NCI-H2227 treated with DMSO at 0.1 percent for 48 hours (cell line): ENCODE measurements at regions not wholly inside any gene's neighbourhood (a gene's known extent, or its start where the extent isn't known, plus 50 kb on each side); places are given as distances from the start of the nearest gene placed in this dataset.
"Not testable (repeated sequence)": the region's sequence is repeated elsewhere in the genome, so short reads cannot be mapped to it uniquely, and the experiment has no call there.

Experiments
- DNase-seq: peaks from one replicate; lab custom pipeline; 2025; lab: John Stamatoyannopoulos, UW

DNA sequence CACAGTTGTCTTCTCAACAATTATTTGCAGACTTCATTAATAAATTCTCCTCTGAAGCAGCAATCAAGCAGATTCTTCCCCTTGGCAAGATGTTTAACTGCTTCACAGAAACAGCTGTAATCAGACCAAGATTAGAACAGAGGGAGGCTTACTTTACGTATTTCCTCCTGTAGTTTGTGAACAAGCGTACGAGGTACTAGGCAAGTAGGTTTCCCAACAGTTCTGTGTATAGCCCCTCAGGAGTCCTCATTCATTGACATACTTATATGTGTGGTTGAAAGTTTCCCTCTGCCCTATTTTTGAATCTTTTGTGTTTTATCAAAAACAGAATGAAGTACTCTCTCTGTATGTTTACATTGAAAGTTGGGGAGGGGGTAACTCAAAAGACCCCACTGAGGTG is 128.0 kb downstream of the SPATA31D1 start:
- DNase-seq = no peak

DNA sequence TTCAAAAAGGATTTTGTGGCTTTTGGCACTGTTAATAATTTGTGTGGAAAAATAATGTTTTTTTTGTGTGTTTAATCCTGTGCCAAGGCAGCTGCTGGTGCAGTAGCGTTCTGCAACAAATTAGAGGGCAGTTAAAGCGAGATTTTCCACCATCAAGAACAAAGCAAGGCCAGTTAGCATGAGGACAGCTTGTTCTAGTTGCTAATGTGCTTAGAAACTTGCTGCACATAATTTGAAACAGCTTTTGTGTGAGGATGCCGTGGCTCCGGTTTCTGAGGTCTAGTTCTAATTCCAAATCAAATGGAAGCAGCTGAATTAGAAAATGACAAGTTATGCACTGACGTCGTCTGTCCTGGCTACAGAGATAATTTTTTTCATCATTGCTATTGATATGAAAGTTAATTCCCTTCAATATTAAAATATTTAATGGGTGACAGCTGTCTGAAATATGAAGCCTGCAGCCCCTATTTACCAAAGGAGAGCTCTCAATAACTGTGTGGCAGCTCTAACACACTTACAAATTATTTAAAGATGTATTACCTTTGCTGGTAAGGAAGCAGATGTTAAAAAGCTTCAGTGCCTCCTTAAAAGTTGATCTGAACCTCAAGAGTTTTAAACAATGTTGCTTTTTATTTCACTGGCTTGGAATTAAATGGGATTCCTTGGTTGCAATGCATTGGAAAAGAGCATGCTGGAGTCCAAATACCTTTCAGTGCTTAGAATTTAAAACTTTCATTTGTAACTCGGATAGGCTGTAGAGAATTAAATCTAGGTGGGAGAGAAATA is 128.6 kb downstream of the SPATA31D1 start:
- DNase-seq = no peak

DNA sequence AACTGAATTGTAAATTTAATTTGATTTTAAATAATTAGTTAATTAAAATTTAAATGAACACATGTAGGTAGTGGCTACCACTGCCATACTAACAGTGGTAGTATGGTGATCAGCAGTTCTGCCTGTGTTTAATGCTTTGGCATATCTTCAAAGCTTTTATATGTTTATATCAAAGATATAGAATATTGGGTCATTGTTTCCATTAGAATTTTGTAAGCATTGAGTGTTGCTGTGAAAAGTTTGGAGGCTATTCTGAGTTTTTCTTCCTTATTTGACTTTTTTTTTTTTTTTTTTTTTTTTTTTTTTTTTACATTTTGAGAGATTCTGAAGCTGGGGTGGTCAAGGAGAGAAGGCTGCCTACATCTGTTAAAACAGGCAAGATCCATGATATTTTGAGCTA is 134.2 kb downstream of the SPATA31D1 start:
- no peak for DNase-seq

DNA sequence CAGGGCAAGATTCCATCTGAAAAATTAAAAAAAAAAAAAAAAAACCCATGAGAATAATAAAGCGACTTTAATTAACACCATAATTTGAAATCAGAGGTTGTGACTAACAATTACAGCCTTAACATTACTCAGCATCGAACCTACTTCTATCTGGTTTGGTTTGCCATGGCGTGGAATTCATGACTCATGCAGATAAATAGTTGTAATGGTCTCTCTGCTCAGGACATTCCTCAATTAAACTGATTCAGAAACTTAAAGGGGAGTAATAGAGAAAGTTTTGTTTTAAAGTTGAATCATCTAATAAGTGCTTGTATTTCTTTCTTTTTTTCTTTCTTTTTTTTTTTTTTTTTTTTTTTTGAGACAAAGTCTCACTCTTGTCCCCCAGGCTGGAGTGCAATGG is 135.5 kb downstream of the SPATA31D1 start:
- no peak for DNase-seq

DNA sequence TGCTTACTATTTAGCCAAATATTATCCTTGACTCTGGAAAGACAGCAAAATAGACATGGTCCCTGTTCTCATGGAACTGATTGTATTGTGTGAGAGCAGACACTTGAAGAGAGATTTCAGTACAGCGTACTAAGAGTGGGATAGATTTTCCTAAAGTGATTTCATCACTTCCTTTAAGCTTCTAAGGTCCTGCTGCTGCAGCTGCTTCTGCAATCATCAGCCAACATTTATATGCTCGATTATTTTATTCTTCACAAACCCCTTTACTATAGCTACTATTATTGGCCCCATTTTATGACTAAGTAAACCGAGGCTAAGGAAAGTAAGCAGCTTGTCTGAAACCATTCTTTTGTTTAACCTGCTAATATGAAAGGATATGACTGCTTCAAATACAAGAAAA is 137.7 kb downstream of the SPATA31D1 start:
- DNase-seq = no peak

DNA sequence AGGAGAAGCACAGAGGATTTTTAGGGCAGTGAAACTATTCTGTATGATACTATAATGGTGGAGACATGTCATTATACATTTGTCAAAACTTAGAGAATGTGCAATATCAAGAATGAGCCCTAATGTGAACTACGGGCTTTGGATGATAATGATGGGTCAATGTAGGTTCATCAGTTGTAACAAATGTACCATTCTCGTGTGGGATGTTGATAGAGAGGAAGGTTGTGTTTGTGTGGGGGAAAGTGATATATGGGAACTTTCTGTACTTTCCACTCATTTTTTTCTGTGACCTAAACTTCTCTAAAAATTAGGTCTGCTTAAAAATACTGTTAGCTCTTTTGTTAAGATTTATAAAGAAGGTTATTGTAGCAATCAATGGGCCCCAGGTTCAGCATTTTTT is 138.9 kb downstream of the SPATA31D1 start:
- DNase-seq = no peak

DNA sequence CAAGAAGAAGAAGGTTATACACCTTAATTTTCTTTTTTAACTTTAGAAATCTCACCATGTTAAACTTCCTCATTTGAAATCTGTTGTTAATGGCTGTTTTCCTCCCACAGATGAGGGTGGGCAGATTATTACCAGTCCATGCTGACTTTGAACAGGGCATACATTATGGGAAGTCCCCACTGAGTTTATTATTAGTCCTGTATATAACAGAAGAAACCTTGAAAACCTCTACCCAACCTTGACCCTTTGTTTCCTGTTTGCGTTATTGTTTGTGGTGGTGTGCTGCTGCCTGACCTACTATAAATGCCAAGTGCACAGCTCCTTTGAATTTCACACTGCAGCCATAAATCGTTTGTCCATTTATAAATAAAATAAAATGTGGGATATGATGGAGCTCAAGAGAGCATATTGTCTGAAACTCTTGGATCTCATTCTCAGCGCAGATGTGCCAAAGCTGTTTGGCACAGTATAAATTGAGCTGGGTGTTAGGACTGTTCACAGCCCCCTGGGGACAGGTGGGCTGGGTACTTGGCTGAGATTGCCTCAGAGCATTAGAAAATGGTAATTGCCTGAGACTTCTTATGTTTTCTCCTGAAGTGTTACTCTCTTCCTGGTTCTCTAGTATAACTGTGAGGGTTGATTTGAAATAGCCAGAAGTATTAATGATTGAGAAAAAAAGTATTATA is 139.6 kb downstream of the SPATA31D1 start:
- DNase-seq = no peak

DNA sequence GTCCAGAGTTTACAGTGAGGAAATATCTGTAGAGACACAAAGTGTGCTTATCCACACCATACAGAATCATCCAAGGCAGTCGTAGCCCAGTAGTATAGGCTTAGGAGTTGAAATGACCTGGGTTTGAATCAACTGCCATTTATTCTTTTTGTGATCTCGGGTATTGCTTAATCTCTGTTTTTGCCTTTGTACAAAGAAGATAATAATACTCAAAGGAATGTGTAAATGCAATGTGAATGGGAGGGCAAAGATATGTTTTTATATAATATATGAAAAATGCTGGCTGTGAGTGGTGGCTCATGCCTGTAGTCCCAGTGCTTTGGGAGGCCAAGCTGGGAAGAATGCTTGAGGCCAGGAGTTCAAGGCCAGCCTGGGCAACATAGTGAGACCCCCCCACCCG is 141.1 kb downstream of the SPATA31D1 start:
- no peak for DNase-seq

DNA sequence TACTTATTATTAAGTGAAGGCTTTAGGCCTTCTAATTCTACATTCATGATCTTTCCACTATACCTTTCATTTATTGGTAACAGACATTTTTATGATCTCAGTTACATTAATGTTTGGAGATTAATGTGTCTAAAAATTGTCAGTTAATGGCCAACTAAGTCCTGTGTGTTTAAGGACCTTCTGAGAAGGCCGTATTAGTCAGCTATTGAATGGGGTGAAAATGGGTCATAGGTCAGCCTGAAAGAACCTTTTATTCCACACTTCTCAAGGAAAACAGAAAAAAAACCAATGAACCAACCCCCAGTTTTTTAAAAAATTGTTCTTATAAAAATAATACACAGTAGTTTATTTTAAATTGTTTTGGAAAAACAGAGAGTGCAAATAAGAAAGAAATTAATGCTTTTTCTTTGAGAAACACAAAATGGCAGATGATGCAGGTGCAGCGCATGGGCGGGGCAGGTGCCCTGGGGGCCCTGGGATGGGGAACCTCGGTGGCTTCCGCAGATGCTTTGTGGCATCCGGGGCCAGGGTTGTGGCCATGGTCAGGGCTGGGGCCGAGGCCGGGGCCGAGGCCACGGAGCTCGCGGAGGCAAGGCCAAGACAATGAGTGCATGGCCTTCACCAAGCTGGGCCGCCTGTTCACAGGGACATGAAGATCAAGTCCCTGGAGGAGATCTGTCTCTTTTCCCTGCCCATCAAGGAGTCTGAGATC is 141.9 kb downstream of the SPATA31D1 start:
- DNase-seq = no peak

DNA sequence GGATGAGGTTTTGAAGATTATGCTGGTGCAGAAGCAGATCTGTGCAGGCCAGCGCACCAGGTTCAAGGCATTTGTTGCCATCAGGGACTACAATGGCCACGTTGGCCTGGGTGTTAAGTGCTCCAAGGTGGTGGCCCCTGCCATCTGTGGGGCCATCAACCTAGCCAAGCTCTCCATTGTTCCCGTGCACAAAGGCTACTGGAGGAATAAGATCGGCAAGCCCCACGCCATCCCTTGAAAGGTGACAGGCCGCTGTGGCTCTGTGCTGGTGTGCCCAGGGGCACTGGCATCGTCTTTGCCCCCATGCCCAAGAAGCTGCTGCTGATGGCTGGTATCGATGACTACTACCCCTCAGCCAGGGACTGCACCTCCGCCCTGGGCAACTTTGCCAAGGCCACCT is 142.5 kb downstream of the SPATA31D1 start:
- no peak for DNase-seq

DNA sequence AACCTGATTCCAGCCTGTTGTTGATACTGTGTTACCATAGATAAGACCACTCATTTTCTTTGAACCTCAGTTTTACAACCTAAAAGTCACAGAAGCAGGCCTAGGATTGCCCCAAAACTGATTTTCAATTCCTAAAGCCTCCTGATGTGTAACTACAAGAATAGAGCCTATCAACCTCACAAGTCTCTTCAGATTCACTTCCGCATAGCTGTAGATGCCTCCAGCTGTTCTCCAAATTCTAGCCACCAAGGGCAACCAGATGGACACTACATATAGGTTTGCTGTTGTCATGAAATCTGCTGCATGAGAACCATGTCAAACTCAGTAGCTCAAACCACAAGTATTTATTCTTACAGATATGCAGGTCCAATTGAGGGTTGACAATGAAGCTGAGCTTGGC is 143.5 kb downstream of the SPATA31D1 start:
- DNase-seq = no peak

DNA sequence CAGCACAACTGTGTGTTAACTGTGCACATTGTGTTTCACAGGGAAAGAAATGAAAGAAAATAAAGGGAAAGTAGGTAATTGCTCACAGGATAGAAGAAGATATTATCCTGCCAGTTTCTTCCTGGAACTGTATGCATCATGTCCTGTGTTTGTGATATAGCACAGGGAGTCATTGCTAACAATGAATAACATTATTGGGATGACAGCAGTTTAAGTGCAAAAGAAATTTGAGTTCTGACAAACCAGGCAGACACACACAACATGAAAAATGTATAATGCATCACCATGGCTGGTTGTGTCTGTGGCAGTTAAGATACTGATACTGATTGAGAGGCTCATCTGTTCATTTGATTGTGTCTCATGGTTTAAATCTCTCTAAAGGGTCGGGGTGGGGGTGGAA is 145.4 kb downstream of the SPATA31D1 start:
- no peak for DNase-seq

DNA sequence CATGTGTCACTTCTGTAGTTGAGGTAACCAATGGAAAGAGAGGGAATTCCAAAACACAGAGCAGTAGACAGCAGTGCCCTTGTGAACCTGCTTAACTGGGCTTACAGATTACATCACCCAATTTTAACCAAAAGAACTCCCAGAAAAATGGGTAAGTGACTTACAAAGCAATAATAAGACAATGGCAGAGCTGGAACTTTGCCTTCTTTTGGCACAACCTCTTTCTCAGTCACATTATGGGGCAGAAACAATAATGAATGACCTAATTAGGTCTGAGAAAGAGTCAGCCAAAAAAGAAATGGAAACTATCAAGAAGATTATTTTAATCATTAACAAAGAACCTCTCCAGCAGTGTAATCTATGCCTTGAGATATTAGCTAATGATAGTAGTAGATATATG is 146.5 kb downstream of the SPATA31D1 start:
- no peak for DNase-seq

DNA sequence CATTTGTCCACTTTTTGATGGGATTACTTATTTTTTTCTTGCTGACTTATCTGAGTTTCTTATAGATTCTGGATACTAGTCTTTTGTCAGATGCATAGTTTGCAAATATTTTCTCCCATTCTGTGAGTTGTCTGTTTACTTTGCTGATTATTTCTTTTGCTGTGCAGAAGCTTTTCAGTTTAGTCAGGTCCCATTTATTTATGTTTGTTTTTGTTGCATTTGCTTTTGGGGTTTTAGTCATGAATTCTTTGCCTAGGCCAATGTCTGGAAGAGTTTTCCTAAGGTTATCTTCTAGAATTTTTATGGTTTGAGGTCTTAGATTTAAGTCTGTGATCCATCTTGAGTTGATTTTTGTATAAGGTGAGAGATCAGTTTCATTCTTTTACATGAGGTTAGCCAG is 149.5 kb downstream of the SPATA31D1 start:
- not testable (repeated sequence) for DNase-seq

DNA sequence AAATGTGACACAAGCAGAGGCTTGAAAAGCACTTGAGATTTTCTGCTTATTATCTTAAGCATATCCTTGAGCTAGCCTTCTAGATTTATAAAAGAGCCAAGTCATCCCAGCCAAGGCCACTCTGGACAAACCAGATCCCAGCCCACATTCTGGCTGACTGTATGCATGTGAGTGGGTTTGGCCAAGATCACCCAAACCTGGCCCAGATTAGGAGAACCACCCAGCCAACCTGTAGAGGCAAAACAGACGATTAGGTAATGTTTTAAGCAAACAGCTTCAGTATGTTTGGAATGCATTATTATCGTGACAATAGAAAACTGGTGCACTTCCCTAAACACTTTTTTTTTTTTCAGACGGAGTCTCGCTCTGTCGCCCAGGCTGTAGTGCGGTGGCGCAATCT is 151.9 kb downstream of the SPATA31D1 start:
- no peak for DNase-seq

DNA sequence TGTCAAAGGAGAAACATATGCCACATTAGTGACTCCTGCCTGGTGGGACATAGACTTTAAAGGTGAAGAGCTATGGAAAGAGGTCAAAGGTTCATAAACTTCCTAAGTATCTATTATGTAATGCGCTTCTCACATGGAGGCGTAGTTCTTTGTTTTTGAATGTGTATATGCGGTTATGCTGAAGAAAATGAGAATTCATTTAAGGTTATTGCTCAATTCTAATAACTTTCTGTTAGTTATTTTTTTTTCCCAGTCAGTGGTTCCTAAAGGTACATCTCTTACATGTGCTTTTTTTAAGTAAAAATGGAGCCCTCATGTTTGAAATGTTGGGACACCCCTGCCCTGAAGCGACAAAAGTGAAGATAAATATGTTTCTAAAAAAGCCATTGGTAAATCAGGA is 156.2 kb downstream of the SPATA31D1 start:
- DNase-seq = no peak

DNA sequence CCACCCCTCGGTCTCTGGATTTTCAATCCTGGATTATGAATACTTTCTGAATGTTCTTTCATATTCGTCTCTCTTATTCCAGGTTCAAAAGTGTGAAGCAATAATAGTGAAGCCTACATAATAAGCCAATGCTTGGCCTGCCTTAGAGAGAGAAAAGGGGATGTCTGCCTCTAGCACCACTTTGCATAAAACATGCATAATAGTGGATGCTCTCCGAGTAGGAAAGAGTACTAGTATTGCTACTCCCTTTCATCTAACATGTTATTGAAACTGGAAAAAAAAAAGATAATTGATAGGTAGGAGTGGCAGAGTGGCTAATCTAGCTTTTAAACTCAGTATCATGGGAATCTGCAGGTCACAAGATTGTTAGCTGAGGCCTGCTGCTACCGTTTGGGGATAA is 158.1 kb downstream of the SPATA31D1 start:
- DNase-seq = peak; percentile 46

DNA sequence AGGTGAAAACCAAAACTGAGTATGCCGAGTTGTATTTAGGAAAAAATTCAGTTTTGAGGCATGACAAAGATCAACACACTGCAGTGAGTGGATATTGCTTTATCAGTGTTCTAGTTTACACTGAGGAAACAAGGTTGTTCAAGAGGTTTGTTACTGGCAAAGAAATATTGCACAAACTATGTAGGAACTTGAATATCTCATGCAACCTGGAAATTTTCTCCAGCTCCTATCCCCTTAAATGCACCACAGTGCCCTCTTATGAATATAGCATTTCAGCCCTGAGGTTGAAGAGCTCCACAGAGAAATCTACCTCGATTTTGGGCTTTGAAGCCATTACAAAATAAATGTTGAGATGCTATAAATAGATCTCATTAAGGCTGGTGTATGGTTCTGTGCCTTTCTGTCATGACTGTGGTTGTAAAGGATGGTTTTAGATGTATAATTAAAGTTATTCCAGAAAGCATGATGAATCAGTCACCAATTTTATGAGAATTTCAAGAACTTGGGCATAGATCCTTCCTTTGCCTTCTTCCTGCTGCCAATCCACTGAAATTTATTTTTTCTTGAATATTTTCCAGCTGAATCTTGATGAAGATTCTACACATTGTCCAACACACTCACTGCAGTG is 159.3 kb downstream of the SPATA31D1 start:
- DNase-seq = no peak

DNA sequence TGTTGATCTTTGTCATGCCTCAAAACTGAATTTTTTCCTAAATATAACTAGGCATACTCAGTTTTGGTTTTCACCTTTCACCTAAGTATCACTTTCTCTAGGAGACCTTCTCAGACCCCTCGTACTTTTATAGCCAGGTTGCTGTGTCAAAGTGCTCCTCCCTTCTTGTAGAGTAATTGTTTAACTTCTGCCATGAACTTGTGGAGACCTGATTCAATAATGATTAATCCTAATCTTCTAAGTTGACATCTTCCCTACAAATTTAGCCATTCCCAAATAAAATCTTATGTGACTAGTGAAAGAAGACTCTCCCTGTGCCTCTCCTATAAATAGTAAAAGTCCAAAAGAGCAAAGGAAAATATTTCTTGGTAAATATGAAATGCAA is 159.8 kb downstream of the SPATA31D1 start:
- no peak for DNase-seq

DNA sequence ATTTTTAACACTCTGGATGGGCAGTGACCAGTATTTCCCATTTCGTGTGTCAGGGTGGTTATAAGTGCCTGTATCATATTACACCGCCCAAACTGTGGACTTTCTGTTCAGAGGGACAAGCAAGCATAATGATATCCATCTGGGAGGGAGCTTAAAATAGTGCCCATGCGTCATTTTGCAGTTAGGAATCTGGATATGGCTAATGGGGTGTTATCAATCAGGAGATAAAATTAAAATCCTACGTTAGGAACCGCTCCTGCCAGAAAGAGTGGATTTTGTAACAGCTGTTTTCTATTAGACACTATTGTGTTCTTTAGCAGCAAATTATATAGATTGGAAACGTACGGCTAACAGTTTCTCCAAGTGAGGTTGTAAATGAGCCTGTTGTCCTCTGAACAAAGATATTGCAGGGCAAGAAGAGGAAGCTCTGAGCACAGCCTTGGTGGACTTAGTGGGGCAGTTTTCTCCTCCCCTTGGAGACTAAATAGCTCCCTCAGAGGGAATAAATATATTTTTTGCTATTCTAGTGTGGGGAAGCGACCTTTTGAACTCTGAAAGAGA is 160.4 kb downstream of the SPATA31D1 start:
- peak; percentile 76 for DNase-seq

DNA sequence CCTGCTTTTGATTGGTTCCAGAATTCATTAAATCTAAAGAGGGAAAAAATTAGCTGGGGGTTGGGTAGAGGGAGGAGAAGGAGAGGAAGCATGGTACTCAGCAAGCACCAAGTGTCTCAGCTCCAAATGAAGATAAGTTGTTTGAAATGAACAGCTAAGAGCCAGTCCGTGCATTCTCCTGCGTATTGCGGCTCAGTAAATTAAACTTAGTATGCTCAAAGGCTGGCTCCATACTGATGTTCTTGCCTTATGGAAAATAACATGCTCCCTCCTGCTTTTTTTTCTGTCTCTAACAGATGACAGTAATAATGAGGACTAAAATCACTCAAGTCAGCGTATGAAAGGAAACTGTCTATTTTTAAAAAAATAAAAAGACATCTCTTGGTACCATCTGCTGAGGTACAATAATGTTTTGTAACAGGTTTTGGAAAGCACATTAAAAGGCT is 161.0 kb downstream of the SPATA31D1 start:
- DNase-seq = no peak

DNA sequence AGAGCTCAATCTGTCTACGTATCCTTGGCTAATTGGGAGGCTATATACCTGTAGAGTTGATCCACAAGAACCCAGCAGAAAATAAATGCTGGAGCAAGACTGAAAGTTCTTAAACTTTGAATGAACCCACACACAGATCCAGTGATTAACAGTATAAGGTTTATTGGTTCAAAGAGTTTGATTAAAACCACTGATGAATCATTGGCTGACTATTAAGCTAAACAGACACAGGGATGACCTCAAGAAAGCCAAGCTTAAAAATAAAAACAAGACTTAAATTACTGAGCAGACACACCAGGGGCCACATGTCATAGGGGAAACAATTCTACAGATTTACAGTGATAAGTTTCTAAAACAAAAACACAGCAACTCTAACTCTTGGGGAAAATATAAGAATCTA is 163.6 kb downstream of the SPATA31D1 start:
- no peak for DNase-seq
